Activated T-cell treated with anti-CD3 and anti-CD28 coated beads, Interleukin-2, amount 50 U/mL, for 72 hours (primary cell): ENCODE measurements at regions not wholly inside any gene's neighbourhood (a gene's known extent, or its start where the extent isn't known, plus 50 kb on each side); places are given as distances from the start of the nearest gene placed in this dataset.
"Not testable (repeated sequence)": the region's sequence is repeated elsewhere in the genome, so short reads cannot be mapped to it uniquely, and the experiment has no call there.

Experiments
- ATAC-seq, 2 donors: fragments of 150-1000 bp; cut with Tn5 transposase; replicated peaks in 1 of 2; 2 replicates each; pipeline ENCODE4 v1.10.0; 2021; ENCODE audit warnings: moderate library complexity in 2 of 2, mild to moderate bottlenecking in 1 of 2
- DNase-seq, 2 donors: peaks; one replicate each; pipeline ENCODE4 v3.0.0; 2021 to 2022; ENCODE audit warnings: mixed read lengths in 1 of 2
- H3K27ac Mint-ChIP-seq: one replicate; pipeline ENCODE4 v1.8.0; 2022; ENCODE audit warnings: mild to moderate bottlenecking, moderate library complexity, mixed read lengths
- H3K27me3 Mint-ChIP-seq: one replicate; pipeline ENCODE4 v1.8.0; 2022; ENCODE audit warnings: low read depth, mixed read lengths
- H3K36me3 Mint-ChIP-seq, 2 donors: one replicate each; pipeline ENCODE4 v1.8.0; 2022; ENCODE audit warnings: mixed read lengths in 2 of 2, mild to moderate bottlenecking in 1 of 2; ENCODE audit not compliant: insufficient read depth in 2 of 2
- H3K4me1 Mint-ChIP-seq: one replicate; pipeline ENCODE4 v1.8.0; 2022; ENCODE audit warnings: low read depth, mixed read lengths
- H3K4me3 Mint-ChIP-seq, 2 donors: one replicate each; pipeline ENCODE4 v1.8.0; 2022; ENCODE audit warnings: mild to moderate bottlenecking in 2 of 2, mixed read lengths in 2 of 2, moderate library complexity in 2 of 2
- H3K9me3 Mint-ChIP-seq, 2 donors: one replicate each; pipeline ENCODE4 v1.8.0; 2022; ENCODE audit warnings: mixed read lengths in 2 of 2

- DNase-seq: no peak
- no peak overlapping the region for H3K27ac Mint-ChIP-seq
- H3K4me1 Mint-ChIP-seq: no peaks in the 10 kb centered on the region
- H3K36me3 Mint-ChIP-seq: no peaks in the 10 kb centered on the region
- no peak for ATAC-seq
- H3K27me3 Mint-ChIP-seq: peaks cover 6% of the 10 kb centered on the region
- no peak overlapping the region for H3K4me3 Mint-ChIP-seq
- peaks cover 0 to 2% of the 10 kb centered on the region in 2 donors for H3K9me3 Mint-ChIP-seq
These were observed 186.8 kb upstream of the FBXO11 start for GRCh38 chr2:48092846-48093803.

GRCh38 chr2:48096765-48097164 lies 190.5 kb upstream of the FBXO11 start:
- not testable (repeated sequence) for H3K27ac Mint-ChIP-seq, H3K36me3 Mint-ChIP-seq, H3K27me3 Mint-ChIP-seq, H3K4me3 Mint-ChIP-seq, H3K4me1 Mint-ChIP-seq, H3K9me3 Mint-ChIP-seq, ATAC-seq, DNase-seq

DNA sequence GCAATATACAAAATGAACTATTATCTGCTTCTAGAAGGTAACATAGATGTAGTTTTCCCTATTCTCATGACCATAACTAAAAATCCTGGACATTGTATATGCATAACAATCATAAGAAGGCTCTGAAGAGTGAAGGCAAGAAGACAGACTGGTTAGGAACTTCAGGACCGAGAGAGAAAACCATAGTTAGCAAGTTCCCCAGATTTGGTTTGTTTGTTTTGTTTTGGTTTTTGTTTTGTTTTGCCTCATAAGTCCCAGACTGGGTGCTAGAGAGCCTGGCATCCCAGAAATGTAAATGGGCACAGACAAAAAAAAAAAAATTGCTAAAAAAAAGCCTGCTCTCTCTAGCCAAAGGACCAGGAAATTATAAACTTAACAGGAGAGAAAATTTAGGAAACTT lies 192.2 kb upstream of the FBXO11 start:
- Mint-ChIP-seq H3K36me3 (peaks cover 0 to 4% of the 10 kb centered on the region in 2 donors), H3K27me3 (peaks cover 6% of the 10 kb centered on the region), H3K4me3 (no peak overlapping the region), H3K27ac (no peak overlapping the region), H3K4me1 (no peaks in the 10 kb centered on the region), H3K9me3 (peaks cover 3 to 5% of the 10 kb centered on the region in 2 donors)
- DNase-seq (no peak), ATAC-seq (no peak)

GRCh38 chr2:48104418-48104817 lies 198.1 kb upstream of the FBXO11 start:
- H3K27ac Mint-ChIP-seq: no peak overlapping the region
- no peak overlapping the region for H3K4me3 Mint-ChIP-seq
- H3K36me3 Mint-ChIP-seq: peaks cover 0 to 2% of the 10 kb centered on the region in 2 donors
- peaks cover under 1 to 2% of the 10 kb centered on the region in 2 donors for H3K9me3 Mint-ChIP-seq
- no peak for DNase-seq
- H3K27me3 Mint-ChIP-seq: no peaks in the 10 kb centered on the region
- ATAC-seq: no peak
- H3K4me1 Mint-ChIP-seq: peaks cover 17% of the 10 kb centered on the region

GRCh38 chr2:48105848-48106247 lies 199.6 kb upstream of the FBXO11 start:
- Mint-ChIP-seq H3K9me3 (no peaks in the 10 kb centered on the region), H3K27ac (no peak overlapping the region), H3K36me3 (no peaks in the 10 kb centered on the region), H3K4me1 (peaks cover 19% of the 10 kb centered on the region), H3K4me3 (peak overlapping the region; percentile 71 to 72), H3K27me3 (no peaks in the 10 kb centered on the region)
- ATAC-seq (no peak), DNase-seq (no peak)

- no peak overlapping the region for H3K27ac Mint-ChIP-seq
These were observed 201.1 kb upstream of the FBXO11 start for GRCh38 chr2:48107326-48107925.

DNA sequence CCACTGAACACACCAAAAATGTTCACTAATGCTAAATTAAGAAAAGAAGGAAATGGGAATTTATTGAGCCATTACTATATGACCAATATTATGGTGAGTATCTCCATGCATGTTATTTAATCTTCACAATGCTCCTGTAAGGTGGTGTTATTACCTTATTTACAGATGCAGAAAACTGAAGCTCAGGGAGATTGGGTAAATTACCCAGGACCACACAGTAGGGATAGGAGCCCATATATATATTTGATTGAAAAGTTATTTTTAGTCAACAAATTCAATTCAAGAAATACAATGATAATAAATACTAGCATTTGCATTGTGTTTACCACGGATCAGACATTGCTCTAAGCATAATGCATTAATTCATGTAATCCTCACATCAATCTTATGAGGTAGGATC lies 202.2 kb upstream of the FBXO11 start:
- no peaks in the 10 kb centered on the region for H3K9me3 Mint-ChIP-seq
- no peak overlapping the region for H3K27ac Mint-ChIP-seq
- H3K4me3 Mint-ChIP-seq: no peak overlapping the region
- no peak for ATAC-seq
- no peak for DNase-seq
- no peaks in the 10 kb centered on the region for H3K27me3 Mint-ChIP-seq
- no peaks in the 10 kb centered on the region for H3K36me3 Mint-ChIP-seq
- peaks cover 33% of the 10 kb centered on the region for H3K4me1 Mint-ChIP-seq

More at GRCh38 chr2:48107326-48107925, 201.1 kb upstream of the FBXO11 start:
- ATAC-seq (no peak), DNase-seq (no peak)
- Mint-ChIP-seq H3K36me3 (no peaks in the 10 kb centered on the region), H3K4me3 (peak overlapping the region; percentile 2 to 71), H3K4me1 (peaks cover 29% of the 10 kb centered on the region), H3K27me3 (no peaks in the 10 kb centered on the region), H3K9me3 (no peaks in the 10 kb centered on the region)

GRCh38 chr2:48109491-48110204 lies 203.3 kb upstream of the FBXO11 start:
- DNase-seq: no peak
- Mint-ChIP-seq H3K9me3 (no peaks in the 10 kb centered on the region), H3K4me1 (peaks cover 45% of the 10 kb centered on the region), H3K27me3 (no peaks in the 10 kb centered on the region), H3K27ac (no peak overlapping the region), H3K4me3 (no peak overlapping the region), H3K36me3 (no peaks in the 10 kb centered on the region)
- no peak for ATAC-seq

GRCh38 chr2:48110492-48110891 lies 204.0 kb upstream of the FOXN2 start:
- Mint-ChIP-seq H3K4me1 (peaks cover 52% of the 10 kb centered on the region), H3K4me3 (peak overlapping the region; percentile 92 to 93), H3K36me3 (no peaks in the 10 kb centered on the region), H3K27ac (no peak overlapping the region), H3K9me3 (no peaks in the 10 kb centered on the region), H3K27me3 (no peaks in the 10 kb centered on the region)
- DNase-seq: no peak
- ATAC-seq: no peak

GRCh38 chr2:48112911-48113680 lies 201.4 kb upstream of the FOXN2 start:
- H3K9me3 Mint-ChIP-seq: no peaks in the 10 kb centered on the region
- H3K27me3 Mint-ChIP-seq: no peaks in the 10 kb centered on the region
- H3K36me3 Mint-ChIP-seq: no peaks in the 10 kb centered on the region
- peaks cover 35% of the 10 kb centered on the region for H3K4me1 Mint-ChIP-seq
- DNase-seq: no peak
- ATAC-seq: no peak
- H3K4me3 Mint-ChIP-seq: no peak overlapping the region
- H3K27ac Mint-ChIP-seq: no peak overlapping the region

DNA sequence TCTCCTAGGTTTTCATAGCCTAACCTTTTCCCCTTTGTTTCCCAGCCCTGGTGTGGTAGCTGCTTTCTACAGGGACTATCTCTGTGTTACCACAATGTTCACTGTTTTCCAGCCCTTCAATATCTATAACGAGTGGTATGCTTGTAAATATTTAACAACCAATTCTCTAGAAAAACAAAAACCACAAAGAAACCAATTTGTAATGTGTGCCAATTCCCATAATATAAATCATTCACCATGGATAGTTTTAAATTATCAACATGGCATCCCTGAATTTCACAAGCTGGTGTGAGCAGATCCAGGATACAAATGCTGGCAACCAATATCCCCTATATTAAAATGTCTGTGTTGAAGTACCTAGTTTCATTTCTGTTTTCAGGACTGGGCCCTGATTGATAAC lies 200.7 kb upstream of the FOXN2 start:
- no peak for DNase-seq
- Mint-ChIP-seq H3K4me1 (peaks cover 35% of the 10 kb centered on the region), H3K27me3 (no peaks in the 10 kb centered on the region), H3K9me3 (no peaks in the 10 kb centered on the region), H3K36me3 (no peaks in the 10 kb centered on the region), H3K27ac (peak overlapping the region; percentile 58), H3K4me3 (peak overlapping the region in 1 of 2 donors; percentile 29)
- peak in 1 of 2 donors; percentile 4 for ATAC-seq

GRCh38 chr2:48114256-48114655 lies 200.2 kb upstream of the FOXN2 start:
- ATAC-seq (peak; percentile 83 to 89), DNase-seq (peak; percentile 78 to 79)
- Mint-ChIP-seq H3K27me3 (no peaks in the 10 kb centered on the region), H3K36me3 (no peaks in the 10 kb centered on the region), H3K4me3 (no peak overlapping the region), H3K27ac (peak overlapping the region; percentile 58), H3K4me1 (peaks cover 35% of the 10 kb centered on the region), H3K9me3 (no peaks in the 10 kb centered on the region)
